Karpas-422 (cell line): ENCODE measurements at regions not wholly inside any gene's neighbourhood (a gene's known extent, or its start where the extent isn't known, plus 50 kb on each side); places are given as distances from the start of the nearest gene placed in this dataset.

ENCODE experiments used
- DNase-seq: peaks from one replicate; pipeline ENCODE4 v3.0.0-alpha.2; 2015
- H2AFZ ChIP-seq: fragments of 200-600 bp; sonication (generic); 2 replicates; pipeline ENCODE4 v1.6.1; 2014; ENCODE audit warnings: antibody characterized with exemption, low read length, mixed read lengths
- H3K27ac ChIP-seq: fragments of 200-600 bp; sonication (generic); 2 replicates; pipeline ENCODE4 v1.5.1; 2014; ENCODE audit warnings: mild to moderate bottlenecking, low read length, moderate library complexity
- H3K27me3 ChIP-seq: fragments of 200-600 bp; sonication (generic); 2 replicates; pipeline ENCODE4 v1.6.1; 2014; ENCODE audit warnings: low read length, mixed read lengths
- H3K36me3 ChIP-seq: fragments of 200-600 bp; sonication (generic); 2 replicates; pipeline ENCODE4 v1.6.1; 2014; ENCODE audit warnings: low read length, mixed read lengths; ENCODE audit not compliant: insufficient read depth
- H3K4me1 ChIP-seq: fragments of 200-600 bp; sonication (generic); 2 replicates; pipeline ENCODE4 v1.6.1; 2014; ENCODE audit warnings: mild to moderate bottlenecking, low read length, mixed read lengths
- H3K4me2 ChIP-seq: fragments of 200-600 bp; sonication (generic); 2 replicates; pipeline ENCODE4 v1.6.1; 2014; ENCODE audit warnings: low read length, low read depth, mild to moderate bottlenecking; ENCODE audit not compliant: poor library complexity, severe bottlenecking
- H3K4me3 ChIP-seq: fragments of 200-600 bp; sonication (generic); 2 replicates; pipeline ENCODE4 v1.5.1; 2014; ENCODE audit warnings: mild to moderate bottlenecking, antibody characterized with exemption, low read length, mixed read lengths
- H3K79me2 ChIP-seq: fragments of 200-600 bp; sonication (generic); 2 replicates; pipeline ENCODE4 v1.6.1; 2014; ENCODE audit warnings: mild to moderate bottlenecking, low read length, mixed read lengths
- H3K9ac ChIP-seq: fragments of 200-600 bp; sonication (generic); 2 replicates; pipeline ENCODE4 v1.6.0; 2014; ENCODE audit warnings: low read length
- H3K9me2 ChIP-seq: fragments of 200-600 bp; sonication (generic), shearing (Covaris generic); replicated peaks from 2 replicates; pipeline ENCODE4 v1.6.0; 2014; ENCODE audit warnings: mild to moderate bottlenecking, low read length, moderate library complexity; ENCODE audit not compliant: insufficient read depth
- H3K9me3 ChIP-seq: fragments of 300-700, 200-600 bp; sonication (generic); 2 replicates; pipeline ENCODE4 v1.6.1; 2014; ENCODE audit warnings: low read length, mixed read lengths
- H4K20me1 ChIP-seq: fragments of 200-600 bp; sonication (generic); 2 replicates; pipeline ENCODE4 v1.6.1; 2014; ENCODE audit warnings: mild to moderate bottlenecking, antibody characterized with exemption, low read length, low read depth; ENCODE audit not compliant: insufficient read depth

DNA sequence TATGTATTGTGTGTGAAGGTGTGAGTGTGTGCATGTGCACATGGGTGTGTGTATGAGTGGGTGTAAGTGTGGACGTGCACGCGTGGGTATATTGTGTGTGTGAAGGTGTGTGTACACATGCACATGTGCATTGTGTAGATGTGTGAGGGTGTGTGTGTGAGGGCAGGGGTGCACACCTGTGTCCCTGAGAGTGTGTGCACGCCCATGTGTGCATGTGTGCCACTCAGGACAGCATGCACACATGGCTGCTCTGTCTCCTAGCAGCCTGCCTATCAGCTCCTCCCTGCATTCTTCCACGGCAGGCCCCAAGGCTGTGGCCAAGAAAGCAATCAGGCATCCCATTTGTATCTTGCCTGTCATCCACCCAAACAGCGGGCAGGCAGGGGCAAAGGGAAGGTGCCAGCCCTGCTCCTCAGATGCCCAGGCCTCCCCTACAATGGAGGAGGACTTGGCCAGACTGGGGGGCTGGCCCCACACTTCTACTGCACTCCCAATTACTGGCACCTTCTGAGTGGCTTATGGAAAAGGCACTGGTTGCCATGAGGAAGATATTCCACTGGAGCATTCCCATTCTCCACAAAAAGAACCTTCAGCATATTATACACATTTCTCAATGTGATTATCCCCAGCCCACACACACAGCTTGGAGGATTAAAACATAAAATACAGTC is 380.4 kb upstream of the ZMIZ1 start:
- Histone ChIP-seq H3K4me1 (no peaks in the 10 kb centered on the region), H3K4me2 (no peak overlapping the region), H3K9me2 (no peaks in the 10 kb centered on the region), H3K79me2 (no peaks in the 10 kb centered on the region), H3K27me3 (no peaks in the 10 kb centered on the region), H3K36me3 (no peaks in the 10 kb centered on the region), H3K4me3 (no peak overlapping the region), H3K9ac (no peak overlapping the region), H3K27ac (no peak overlapping the region), H4K20me1 (no peaks in the 10 kb centered on the region), H3K9me3 (no peaks in the 10 kb centered on the region), H2AFZ (no peak overlapping the region)
- DNase-seq: no peak

DNA sequence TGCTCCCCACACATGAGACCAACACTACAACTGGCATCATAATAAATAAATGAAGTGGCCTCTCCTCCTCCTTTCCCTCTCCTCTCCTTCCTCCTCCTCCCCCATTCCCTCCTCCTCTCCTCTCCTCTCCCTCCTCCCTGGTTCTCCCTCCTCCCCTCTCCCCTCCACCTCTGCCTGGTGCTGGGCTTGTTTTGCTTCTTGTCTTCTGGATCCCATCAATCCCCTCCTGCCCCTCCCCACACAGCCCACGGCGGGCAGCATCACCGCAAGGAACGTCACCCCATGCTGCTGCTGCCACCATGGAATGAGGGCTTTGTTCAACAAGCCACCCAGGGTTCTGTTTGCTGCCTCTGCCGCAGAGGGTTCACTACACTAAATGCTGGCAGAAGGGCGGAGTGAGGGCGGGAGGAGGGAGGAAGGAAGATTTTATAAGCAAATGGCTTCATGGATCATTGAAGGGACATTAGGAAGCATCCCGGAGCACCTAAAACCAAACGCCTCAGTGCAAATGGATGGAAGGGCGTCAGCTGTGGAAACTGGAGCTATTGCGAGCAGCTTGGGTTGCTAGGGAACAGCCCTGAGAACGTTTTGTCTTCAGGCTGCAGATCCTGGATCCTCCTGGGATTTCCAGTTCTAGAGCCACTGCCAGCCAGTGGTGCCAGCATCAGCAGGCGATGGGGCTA is 379.7 kb upstream of the ZMIZ1 start:
- Histone ChIP-seq H3K27ac (no peak overlapping the region), H2AFZ (no peak overlapping the region), H3K9me3 (no peaks in the 10 kb centered on the region), H3K4me1 (no peaks in the 10 kb centered on the region), H3K79me2 (no peaks in the 10 kb centered on the region), H3K9ac (no peak overlapping the region), H3K27me3 (no peaks in the 10 kb centered on the region), H4K20me1 (no peaks in the 10 kb centered on the region), H3K36me3 (no peaks in the 10 kb centered on the region), H3K4me2 (no peak overlapping the region), H3K9me2 (no peaks in the 10 kb centered on the region), H3K4me3 (no peak overlapping the region)
- no peak for DNase-seq

DNA sequence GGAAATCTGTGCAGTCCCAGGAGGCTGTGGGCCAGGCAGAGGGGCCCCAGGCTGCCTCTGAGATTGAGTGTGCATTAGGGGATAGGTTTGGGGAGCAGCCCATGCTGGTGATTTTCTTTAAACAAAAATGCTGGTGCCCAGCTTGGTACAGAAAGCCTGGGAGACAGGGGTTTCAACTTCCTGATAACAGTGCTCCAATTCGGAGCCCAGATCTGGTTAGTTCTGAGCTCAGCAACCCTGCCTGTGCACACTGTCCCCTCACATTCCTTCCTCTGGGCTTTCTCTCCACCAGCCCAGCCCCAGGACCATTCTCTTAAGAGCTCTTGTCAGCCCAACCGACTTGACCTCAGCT is 379.2 kb upstream of the ZMIZ1 start:
- Histone ChIP-seq H3K4me2 (no peak overlapping the region), H3K4me1 (no peaks in the 10 kb centered on the region), H3K9ac (no peak overlapping the region), H3K27me3 (no peaks in the 10 kb centered on the region), H3K4me3 (no peak overlapping the region), H4K20me1 (no peaks in the 10 kb centered on the region), H3K27ac (no peak overlapping the region), H2AFZ (no peak overlapping the region), H3K9me2 (no peaks in the 10 kb centered on the region), H3K36me3 (no peaks in the 10 kb centered on the region), H3K9me3 (no peaks in the 10 kb centered on the region), H3K79me2 (no peaks in the 10 kb centered on the region)
- no peak for DNase-seq

DNA sequence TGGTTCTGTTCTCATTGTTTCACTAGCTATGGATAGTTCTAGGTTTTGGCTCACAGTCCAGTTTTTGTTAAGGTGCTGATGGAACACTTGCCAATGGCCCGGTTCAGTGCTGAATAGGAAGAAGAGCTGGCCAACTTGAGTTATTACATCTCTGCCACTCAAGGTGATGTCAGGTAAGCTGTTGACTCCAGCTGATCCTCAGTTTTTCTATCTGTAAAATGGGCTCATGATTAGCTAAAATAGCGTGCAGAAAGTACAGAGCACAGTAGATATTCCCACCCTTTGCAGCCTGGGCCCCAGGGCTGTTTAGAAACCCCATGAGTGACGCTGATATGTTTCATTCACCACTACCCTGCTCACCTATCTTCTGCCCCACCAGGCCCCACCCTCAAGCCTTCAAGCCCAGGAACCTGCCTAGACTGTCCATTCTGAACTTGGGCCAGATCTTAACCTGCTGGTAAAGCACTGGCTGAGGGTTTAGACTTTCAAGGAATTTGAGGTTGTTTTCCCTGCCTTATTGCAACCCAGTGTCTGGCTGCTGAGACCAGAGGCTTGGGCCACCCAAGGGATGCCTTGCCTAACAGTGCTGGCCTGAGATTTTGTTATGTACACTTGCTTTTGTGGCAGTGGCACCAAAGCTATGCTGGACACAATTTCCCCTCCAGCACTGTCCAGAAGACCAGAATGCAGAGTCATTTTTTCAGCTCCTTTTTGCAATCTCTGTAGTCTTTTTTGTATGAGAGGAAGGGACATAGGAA is 378.2 kb upstream of the ZMIZ1 start:
- Histone ChIP-seq H2AFZ (no peak overlapping the region), H3K4me3 (no peak overlapping the region), H3K36me3 (no peaks in the 10 kb centered on the region), H3K4me1 (no peaks in the 10 kb centered on the region), H3K9me2 (no peaks in the 10 kb centered on the region), H3K9ac (no peak overlapping the region), H3K4me2 (no peak overlapping the region), H3K79me2 (no peaks in the 10 kb centered on the region), H3K9me3 (no peaks in the 10 kb centered on the region), H3K27me3 (no peaks in the 10 kb centered on the region), H3K27ac (no peak overlapping the region), H4K20me1 (no peaks in the 10 kb centered on the region)
- DNase-seq: no peak

DNA sequence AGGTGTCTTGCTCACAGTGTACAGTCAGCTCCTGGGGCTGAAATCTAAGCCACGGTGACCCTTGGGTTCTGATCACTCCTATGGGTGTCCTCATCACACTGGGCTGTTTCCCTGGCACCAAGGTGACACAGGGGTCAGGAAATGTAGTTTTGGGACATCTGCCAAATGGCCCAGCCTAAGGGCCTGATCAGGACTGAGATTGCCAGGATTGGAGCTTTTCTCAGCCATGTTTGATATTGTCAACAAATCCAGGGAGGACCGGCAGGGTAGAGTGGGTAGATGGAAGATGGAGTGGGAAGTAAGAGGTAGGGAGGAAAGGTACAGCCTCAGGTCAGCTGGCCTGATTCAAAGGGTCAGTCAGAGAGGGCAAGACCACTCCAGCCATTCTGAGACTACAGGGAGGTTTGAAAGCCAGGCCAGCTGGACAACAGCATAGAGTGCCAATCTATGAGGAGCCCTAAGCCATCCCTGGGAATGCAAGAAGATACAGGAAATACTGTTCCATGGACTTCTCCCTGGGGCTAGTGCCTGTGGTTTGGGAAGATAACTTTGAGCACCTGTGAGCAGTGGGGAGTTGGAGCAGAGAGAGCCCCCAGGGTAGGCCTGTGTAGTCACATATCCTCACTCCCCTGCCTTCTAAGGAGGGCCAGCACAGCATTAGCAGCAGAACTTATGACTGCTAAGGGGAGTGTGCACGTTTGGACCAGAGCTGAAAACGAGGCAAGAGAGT is 377.3 kb upstream of the ZMIZ1 start:
- DNase-seq: no peak
- H3K79me2 ChIP-seq: no peaks in the 10 kb centered on the region

DNA sequence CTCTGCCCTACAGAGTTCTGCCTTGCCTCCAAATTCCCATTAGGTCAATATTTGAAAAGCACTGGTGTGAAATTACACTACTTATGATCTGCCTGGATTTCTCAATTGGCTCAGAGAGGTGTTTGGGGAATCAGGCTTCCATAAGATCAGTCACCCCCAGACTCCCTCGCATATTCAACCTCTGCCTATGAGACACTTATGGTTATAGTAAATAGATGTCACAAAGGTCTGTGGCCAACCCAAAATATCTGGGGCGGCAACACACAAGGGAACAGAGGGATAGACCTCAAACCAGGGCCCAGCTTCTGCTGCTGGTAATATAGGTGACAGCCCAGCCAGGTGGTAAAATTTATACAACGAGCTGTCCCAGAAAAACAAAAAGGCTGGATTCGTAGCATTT is 376.7 kb upstream of the ZMIZ1 start:
- Histone ChIP-seq H4K20me1 (no peaks in the 10 kb centered on the region), H2AFZ (no peak overlapping the region), H3K4me3 (no peak overlapping the region), H3K9me2 (no peaks in the 10 kb centered on the region), H3K9me3 (no peaks in the 10 kb centered on the region), H3K9ac (no peak overlapping the region), H3K36me3 (no peaks in the 10 kb centered on the region), H3K4me2 (no peak overlapping the region), H3K4me1 (no peaks in the 10 kb centered on the region), H3K79me2 (no peaks in the 10 kb centered on the region), H3K27ac (no peak overlapping the region), H3K27me3 (no peaks in the 10 kb centered on the region)
- no peak for DNase-seq

More for the DNA sequence above, 377.3 kb upstream of the ZMIZ1 start:
- no peaks in the 10 kb centered on the region for H3K9me2 ChIP-seq
- no peak overlapping the region for H2AFZ ChIP-seq
- H3K4me3 ChIP-seq: no peak overlapping the region
- H3K27me3 ChIP-seq: no peaks in the 10 kb centered on the region
- H3K36me3 ChIP-seq: no peaks in the 10 kb centered on the region
- H4K20me1 ChIP-seq: no peaks in the 10 kb centered on the region
- no peak overlapping the region for H3K4me2 ChIP-seq
- H3K9ac ChIP-seq: no peak overlapping the region
- H3K4me1 ChIP-seq: no peaks in the 10 kb centered on the region
- H3K9me3 ChIP-seq: no peaks in the 10 kb centered on the region
- H3K27ac ChIP-seq: no peak overlapping the region

DNA sequence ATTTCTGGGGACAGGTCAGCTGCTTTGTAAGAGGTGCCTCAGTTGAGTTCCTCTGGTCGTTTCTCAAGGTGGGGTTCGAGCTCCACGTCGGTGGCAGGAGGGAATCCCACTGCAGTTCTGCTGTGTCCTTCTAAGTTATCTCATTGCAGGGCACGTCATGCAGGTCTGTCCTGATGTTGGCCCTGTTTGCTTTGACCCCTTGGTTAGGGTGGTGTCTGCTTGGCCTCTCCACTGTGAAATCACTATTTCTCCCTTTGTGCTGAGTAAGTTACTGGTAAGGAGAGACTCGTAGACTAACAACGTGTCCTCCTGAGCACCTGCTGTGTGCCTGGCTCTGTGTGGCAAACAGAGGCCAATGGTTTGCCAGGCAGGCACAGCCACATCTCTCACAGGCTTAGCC is 372.9 kb upstream of the ZMIZ1 start:
- no peaks in the 10 kb centered on the region for H3K4me1 ChIP-seq
- no peaks in the 10 kb centered on the region for H3K36me3 ChIP-seq
- H3K27me3 ChIP-seq: no peaks in the 10 kb centered on the region
- no peaks in the 10 kb centered on the region for H3K9me2 ChIP-seq
- no peaks in the 10 kb centered on the region for H3K79me2 ChIP-seq
- no peak overlapping the region for H3K27ac ChIP-seq
- no peak overlapping the region for H3K4me2 ChIP-seq
- no peak for DNase-seq
- no peaks in the 10 kb centered on the region for H3K9me3 ChIP-seq
- no peaks in the 10 kb centered on the region for H4K20me1 ChIP-seq
- H3K4me3 ChIP-seq: no peak overlapping the region
- H2AFZ ChIP-seq: no peak overlapping the region
- no peak overlapping the region for H3K9ac ChIP-seq

DNA sequence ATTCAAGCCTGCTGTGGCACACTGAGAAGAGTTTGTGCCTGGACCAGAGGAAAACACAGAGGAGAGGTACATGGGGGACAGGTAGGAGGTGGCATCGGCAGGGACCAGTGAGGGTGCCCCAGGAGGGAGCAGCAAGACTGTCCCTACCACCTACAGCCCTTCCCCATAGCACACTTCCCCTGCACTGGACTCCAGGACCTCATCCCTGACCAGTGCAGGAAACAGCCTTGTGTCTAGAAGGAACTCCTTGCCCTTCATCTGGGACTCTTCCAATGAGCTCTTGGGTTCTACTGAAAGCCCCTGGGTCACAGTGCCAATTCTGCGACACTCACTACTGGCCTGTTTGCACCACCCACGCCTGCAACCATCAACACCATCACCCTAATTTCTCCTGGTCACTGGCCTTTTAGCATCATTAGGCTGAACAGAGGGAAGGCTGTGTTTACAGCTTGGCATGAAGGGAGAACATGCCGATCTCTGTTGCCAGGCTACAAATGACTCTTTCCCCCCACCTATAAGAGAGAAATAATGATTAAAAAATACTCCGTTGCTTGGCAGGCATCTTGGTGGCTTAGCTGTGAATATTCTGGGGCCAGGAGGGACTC is 371.9 kb upstream of the ZMIZ1 start:
- Histone ChIP-seq H2AFZ (no peak overlapping the region), H3K9me2 (no peaks in the 10 kb centered on the region), H3K9ac (no peak overlapping the region), H3K4me3 (no peak overlapping the region), H3K36me3 (no peaks in the 10 kb centered on the region), H3K27me3 (no peaks in the 10 kb centered on the region), H3K4me2 (no peak overlapping the region), H4K20me1 (no peaks in the 10 kb centered on the region), H3K9me3 (no peaks in the 10 kb centered on the region), H3K27ac (no peak overlapping the region), H3K79me2 (no peaks in the 10 kb centered on the region), H3K4me1 (no peaks in the 10 kb centered on the region)
- DNase-seq: no peak
